ENCODE measurements at regions not wholly inside any gene's neighbourhood (a gene's known extent, or its start where the extent isn't known, plus 50 kb on each side); places are given as distances from the start of the nearest gene placed in this dataset.
"Not testable (repeated sequence)": the region's sequence is repeated elsewhere in the genome, so short reads cannot be mapped to it uniquely, and the experiment has no call there.

GRCh38 chr14:22200977-22201605, 387.9 kb downstream of the DAD1 start:
- DNase-seq (ENCODE audit: low read depth in 2 of 2) = no peak

- DNase-seq (ENCODE audit: low read depth in 2 of 2) = not testable (repeated sequence)
Measured at GRCh38 chr14:22200131-22200530, 388.9 kb downstream of the DAD1 start.

GRCh38 chr14:22194664-22195063, 394.4 kb downstream of the DAD1 start:
- DNase-seq (ENCODE audit: low read depth in 2 of 2) = no peak

GRCh38 chr14:22190411-22191191, 398.4 kb downstream of the DAD1 start:
- no peak for DNase-seq (ENCODE audit: low read depth in 2 of 2)

- no peak for DNase-seq (ENCODE audit: low read depth in 2 of 2)
Measured at GRCh38 chr14:22189881-22190280, 399.1 kb downstream of the DAD1 start.

- no peak for DNase-seq (ENCODE audit: low read depth in 2 of 2)
Measured at GRCh38 chr14:22188318-22188717, 400.7 kb downstream of the DAD1 start.

- DNase-seq (ENCODE audit: low read depth in 2 of 2) = no peak
Measured at GRCh38 chr14:22185789-22186188, 403.2 kb downstream of the DAD1 start.

- no peak for DNase-seq (ENCODE audit: low read depth in 2 of 2)
Measured at GRCh38 chr14:22185191-22185590, 403.8 kb downstream of the DAD1 start.

GRCh38 chr14:22184830-22185168, 404.2 kb downstream of the DAD1 start:
- DNase-seq (ENCODE audit: low read depth in 2 of 2) = no peak

GRCh38 chr14:22184157-22184829, 404.7 kb downstream of the DAD1 start:
- no peak for DNase-seq (ENCODE audit: low read depth in 2 of 2)

- no peak for DNase-seq (ENCODE audit: low read depth in 2 of 2)
Measured at GRCh38 chr14:22180045-22180444, 409.0 kb downstream of the DAD1 start.

- no peak for DNase-seq (ENCODE audit: low read depth in 2 of 2)
Measured at GRCh38 chr14:22179190-22179589, 409.8 kb downstream of the DAD1 start.

GRCh38 chr14:22178333-22178839, 410.6 kb downstream of the DAD1 start:
- DNase-seq (ENCODE audit: low read depth in 2 of 2) = no peak

- DNase-seq (ENCODE audit: low read depth in 2 of 2) = no peak
Measured at GRCh38 chr14:22177870-22178269, 411.2 kb downstream of the DAD1 start.

- DNase-seq (ENCODE audit: low read depth in 2 of 2) = no peak
Measured at GRCh38 chr14:22176957-22177356, 412.1 kb downstream of the DAD1 start.

- DNase-seq (ENCODE audit: low read depth in 2 of 2) = not testable (repeated sequence)
Measured at GRCh38 chr14:22175278-22175558, 413.8 kb downstream of the DAD1 start.

- no peak for DNase-seq (ENCODE audit: low read depth in 2 of 2)
Measured at GRCh38 chr14:22174412-22175277, 414.4 kb downstream of the DAD1 start.

GRCh38 chr14:22168092-22168955, 420.7 kb downstream of the DAD1 start:
- no peak for DNase-seq (ENCODE audit: low read depth in 2 of 2)

GRCh38 chr14:22164616-22165015, 424.4 kb downstream of the DAD1 start:
- no peak for DNase-seq (ENCODE audit: low read depth in 2 of 2)

GRCh38 chr14:22163051-22163450, 426.0 kb downstream of the DAD1 start:
- no peak for DNase-seq (ENCODE audit: low read depth in 2 of 2)

GRCh38 chr14:22159957-22160356, 429.1 kb downstream of the DAD1 start:
- no peak for DNase-seq (ENCODE audit: low read depth in 2 of 2)

All from stimulated activated CD4-positive, alpha-beta T cell treated with anti-CD3 and anti-CD28 coated beads, Interleukin-1b, Interleukin-23, amount 100 ng/mL, for 4 hours (primary cell).